Stomach (tissue), 8 donors: ENCODE measurements at regions not wholly inside any gene's neighbourhood (a gene's known extent, or its start where the extent isn't known, plus 50 kb on each side); places are given as distances from the start of the nearest gene placed in this dataset.

ENCODE experiments used
- DNase-seq, 2 donors: peaks; one replicate each; pipeline versions ENCODE4 v3.0.0 to v3.0.0-alpha.2; 2013 to 2019
- H3K27ac ChIP-seq, 5 donors: fragments of 200-600 bp in 4 of 5; sonication (generic) in 4 of 5; one replicate each; pipeline ENCODE4 v1.5.1; 2013 to 2019; ENCODE audit warnings: mild to moderate bottlenecking in 1 of 5, moderate library complexity in 1 of 5
- H3K27me3 ChIP-seq, 3 donors: fragments of 200-600 bp; sonication (generic); one replicate each; pipeline ENCODE4 v1.5.1; 2017 to 2019; ENCODE audit warnings: mixed run types in 1 of 3
- H3K36me3 ChIP-seq, 4 donors: fragments of 200-600 bp; sonication (generic); 1 replicate in 3 of 4; 2 replicates in 1 of 4; pipeline ENCODE4 v1.5.1; 2016 to 2019
- H3K4me1 ChIP-seq, 4 donors: fragments of 200-600 bp; sonication (generic); one replicate each; pipeline ENCODE4 v1.5.1; 2016 to 2019
- H3K4me3 ChIP-seq, 4 donors: fragments of 200-600 bp; sonication (generic) in 3 of 4; one replicate each; pipeline ENCODE4 v1.5.1; 2016 to 2019; ENCODE audit warnings: mild to moderate bottlenecking in 1 of 4
- H3K9me3 ChIP-seq, 4 donors: fragments of 200-600 bp; sonication (generic); one replicate each; pipeline ENCODE4 v1.5.1; 2016 to 2019
- CTCF ChIP-seq, 7 experiments: fragments of 450-650 bp in 4 of 7; fragments of 200-600 bp in 3 of 7; sonication (generic) in 3 of 7; IDR thresholded peaks; one replicate each; pipeline ENCODE4 v1.5.1; 2016 to 2019; ENCODE audit warnings: antibody characterized with exemption in 7 of 7, control low read depth in 2 of 7, mild to moderate bottlenecking in 1 of 7
- EP300 ChIP-seq: sonication (generic); formaldehyde crosslinking; IDR thresholded peaks from one replicate; pipeline ENCODE4 v1.6.1; 2017; ENCODE audit warnings: antibody characterized with exemption
- POLR2A ChIP-seq, 4 donors: fragments of 450-650 bp; IDR thresholded peaks; one replicate each; pipeline ENCODE4 v1.6.1; 2016; ENCODE audit warnings: antibody characterized with exemption in 4 of 4, control low read depth in 2 of 4, mild to moderate bottlenecking in 1 of 4, moderate library complexity in 1 of 4
- POLR2AphosphoS5 ChIP-seq, 3 donors: sonication (generic); formaldehyde crosslinking; IDR thresholded peaks; one replicate each; pipeline ENCODE4 v1.6.1; 2016; ENCODE audit warnings: antibody characterized with exemption in 3 of 3
- WGBS, 5 donors: extraction: QIAGEN DNeasy Blood & Tissue Kit in 3 of 5; methylation state at CpG; one replicate each; pipeline versions ENCODE4 v1.1.5 to v1.1.7; 2013 to 2018; 5-methylcytosine and 5-hydroxymethylcytosine counted together
- intact Hi-C: fragments of 100-400 bp; cut with DNase I; formaldehyde crosslinking; loops from one replicate; pipeline ENCODE4 v1.15.1; 2023; ENCODE audit warnings: low total_unique reads
- donor health status: healthy with polysubstance abuse.
- donor health status: Bipolar disorder and iron deficiency.
- donor health status: healthy.

DNA sequence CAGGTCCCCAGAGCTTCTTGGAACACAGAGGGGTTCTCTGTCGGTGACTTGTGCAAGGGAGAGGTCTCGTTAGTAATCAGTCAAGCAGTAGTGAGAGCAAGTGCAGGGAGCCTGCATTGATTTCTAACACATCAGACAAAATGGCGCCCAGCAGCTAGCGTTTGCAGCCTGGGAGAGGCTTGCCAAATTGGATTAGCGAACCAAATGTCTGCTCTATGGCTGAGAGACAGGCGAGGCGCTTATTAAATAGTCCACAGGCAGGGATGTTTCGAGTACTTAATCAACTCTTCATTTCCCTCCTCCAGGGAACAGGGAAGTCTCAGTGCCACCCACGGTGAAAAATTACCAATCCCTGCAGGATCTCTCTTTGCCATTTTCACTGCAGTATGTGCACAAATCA lies 131.4 kb upstream of the SHB start:
- WGBS, 5 donors = 74 to 84% (median 80%) methylated on average over 9 of the region's 9 CpGs
- intact Hi-C loops = no loop called here

DNA sequence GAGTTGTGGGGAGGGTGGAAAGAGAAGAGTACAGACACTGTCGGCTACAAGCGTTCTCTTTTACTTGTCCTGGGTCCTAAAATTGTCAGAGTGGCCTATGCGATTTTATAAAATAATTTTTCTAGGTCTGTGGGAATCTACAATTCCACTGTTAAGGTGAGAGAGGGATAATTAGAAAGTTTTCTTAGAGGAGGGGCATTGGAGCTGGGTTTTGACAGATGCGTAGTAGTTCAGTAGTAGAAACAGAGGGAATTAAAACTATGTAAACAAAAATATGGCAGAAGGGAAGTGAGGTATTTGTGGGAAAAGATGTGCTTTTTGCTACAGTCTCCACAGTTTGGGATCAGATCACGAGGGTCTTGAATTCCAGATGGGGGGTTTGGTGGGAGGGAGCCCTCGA lies 129.1 kb upstream of the SHB start:
- Histone ChIP-seq H3K27ac (no peak overlapping the region), H3K4me3 (no peak overlapping the region), H3K27me3 (no peaks in the 10 kb centered on the region), H3K9me3 (no peaks in the 10 kb centered on the region), H3K4me1 (no peaks in the 10 kb centered on the region), H3K36me3 (no peaks in the 10 kb centered on the region)
- no peak for DNase-seq
- TF ChIP-seq POLR2AphosphoS5 (IDR thresholded peaks at IDR 0.05) (no peak), CTCF (IDR thresholded peaks at IDR 0.05) (no peak), EP300 (no peak), POLR2A (IDR thresholded peaks at IDR 0.05) (no peak)
- intact Hi-C loops = no loop called here
- 87 to 93% (median 91%) methylated on average over 6 of the region's 6 CpGs for WGBS, 5 donors

More for the DNA sequence above, 131.4 kb upstream of the SHB start:
- Histone ChIP-seq H3K4me3 (no peak overlapping the region), H3K4me1 (no peaks in the 10 kb centered on the region), H3K27me3 (no peaks in the 10 kb centered on the region), H3K9me3 (no peaks in the 10 kb centered on the region), H3K36me3 (no peaks in the 10 kb centered on the region), H3K27ac (no peak overlapping the region)
- TF ChIP-seq POLR2AphosphoS5 (IDR thresholded peaks at IDR 0.05) = no peak
- TF ChIP-seq EP300 = no peak
- no peak for TF ChIP-seq CTCF (IDR thresholded peaks at IDR 0.05)
- no peak for TF ChIP-seq POLR2A (IDR thresholded peaks at IDR 0.05)
- peak in 1 of 2 donors; percentile 27 for DNase-seq

- Histone ChIP-seq H3K9me3 (no peaks in the 10 kb centered on the region), H3K27ac (no peak overlapping the region), H3K4me3 (no peak overlapping the region), H3K36me3 (no peaks in the 10 kb centered on the region), H3K27me3 (peaks cover 0 to 3% (median 0%) of the 10 kb centered on the region in 3 donors), H3K4me1 (no peaks in the 10 kb centered on the region)
- no peak for DNase-seq
- 35 to 49% (median 41%) methylated on average over 3 of the region's 3 CpGs for WGBS, 5 donors
- intact Hi-C loops = no loop called here
- TF ChIP-seq CTCF (IDR thresholded peaks at IDR 0.05) (no peak), POLR2AphosphoS5 (IDR thresholded peaks at IDR 0.05) (no peak), EP300 (no peak), POLR2A (IDR thresholded peaks at IDR 0.05) (no peak)
Measured at GRCh38 chr9:38196714-38197113, 127.7 kb upstream of the SHB start.

- Histone ChIP-seq H3K36me3 (no peaks in the 10 kb centered on the region), H3K4me3 (no peak overlapping the region), H3K4me1 (no peaks in the 10 kb centered on the region), H3K9me3 (no peaks in the 10 kb centered on the region), H3K27ac (no peak overlapping the region), H3K27me3 (peaks cover 0 to 3% (median 0%) of the 10 kb centered on the region in 3 donors)
- DNase-seq = peak in 1 of 2 donors; percentile 28
- WGBS, 5 donors = 18 to 45% (median 29%) methylated on average over 7 of the region's 7 CpGs
- TF ChIP-seq EP300 (no peak), POLR2AphosphoS5 (IDR thresholded peaks at IDR 0.05) (no peak), CTCF (IDR thresholded peaks at IDR 0.05) (no peak), POLR2A (IDR thresholded peaks at IDR 0.05) (no peak)
- intact Hi-C loops = no loop called here
Measured at GRCh38 chr9:38195737-38196161, 126.7 kb upstream of the SHB start.
